HEK293T (cell line): ENCODE measurements at regions not wholly inside any gene's neighbourhood (a gene's known extent, or its start where the extent isn't known, plus 50 kb on each side); places are given as distances from the start of the nearest gene placed in this dataset.

Source experiments
- BHLHE40 ChIP-seq: fragments of 450-650 bp; IDR thresholded peaks from 2 replicates; pipeline ENCODE4 v1.6.1; 2016; ENCODE audit warnings: mild to moderate bottlenecking, moderate library complexity, borderline replicate concordance
- CTBP1 ChIP-seq: fragments of 450-650 bp; IDR thresholded peaks from 2 replicates; pipeline ENCODE4 v1.6.1; 2016; ENCODE audit warnings: borderline replicate concordance
- ELF4 ChIP-seq: fragments of 450-650 bp; IDR thresholded peaks from 2 replicates; pipeline ENCODE4 v1.6.1; 2017; ENCODE audit warnings: antibody characterized with exemption
- FOXK2 ChIP-seq: fragments of 450-650 bp; IDR thresholded peaks from 2 replicates; pipeline ENCODE4 v1.6.1; 2016; ENCODE audit warnings: mild to moderate bottlenecking
- FOXM1 ChIP-seq: fragments of 450-650 bp; IDR thresholded peaks from 2 replicates; pipeline ENCODE4 v1.6.1; 2017; ENCODE audit warnings: mild to moderate bottlenecking, borderline replicate concordance
- L3MBTL2 ChIP-seq: fragments of 450-650 bp; conservative IDR thresholded peaks from 2 replicates; pipeline ENCODE4 v1.6.1; 2016; ENCODE audit warnings: mild to moderate bottlenecking
- LEF1 ChIP-seq: fragments of 450-650 bp; IDR thresholded peaks from 2 replicates; pipeline ENCODE4 v1.6.1; 2017; ENCODE audit warnings: mild to moderate bottlenecking, borderline replicate concordance
- NFRKB ChIP-seq: fragments of 450-650 bp; IDR thresholded peaks from 2 replicates; pipeline ENCODE4 v1.6.1; 2016; ENCODE audit warnings: mild to moderate bottlenecking, moderate library complexity
- SP1 ChIP-seq: fragments of 450-650 bp; IDR thresholded peaks from 2 replicates; pipeline ENCODE4 v1.6.1; 2017
- SUZ12 ChIP-seq: fragments of 450-650 bp; IDR thresholded peaks from 2 replicates; pipeline ENCODE4 v1.6.1; 2016; ENCODE audit warnings: mild to moderate bottlenecking
- TARDBP ChIP-seq: fragments of 450-650 bp; IDR thresholded peaks from 2 replicates; pipeline ENCODE4 v1.6.1; 2016
- ZNF384 ChIP-seq: fragments of 450-650 bp; IDR thresholded peaks from 2 replicates; pipeline ENCODE4 v1.6.1; 2016
- TF ChIP-seq, protein P1 (sequence below): fragments of 450-650 bp; IDR thresholded peaks from 2 replicates; pipeline ENCODE4 v1.6.1; 2016

DNA sequence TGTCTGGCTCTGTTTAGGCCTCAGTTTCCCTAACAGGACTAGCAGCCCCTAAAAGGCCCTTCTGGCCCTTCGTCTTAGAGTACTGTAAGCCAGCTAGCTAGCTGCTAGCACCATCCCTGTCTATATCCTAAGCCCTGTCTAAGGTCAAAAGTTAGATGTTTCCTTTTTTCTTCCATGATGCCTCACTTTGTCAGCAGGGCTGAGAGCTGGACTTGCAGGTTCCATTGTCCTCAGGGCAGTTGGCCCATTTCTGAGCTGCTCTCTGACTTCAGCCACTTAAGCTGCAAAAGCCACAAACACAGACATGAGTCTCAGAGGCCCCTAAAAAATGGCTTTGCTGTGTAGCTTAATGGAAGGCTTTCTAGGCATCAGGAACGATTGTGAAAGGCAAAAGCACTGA, 187.7 kb downstream of the CBLN1 start:
- no peak for TF ChIP-seq FOXM1
- TF ChIP-seq FOXK2 = no peak
- no peak for TF ChIP-seq SUZ12
- TF ChIP-seq ELF4 = no peak
- no peak for TF ChIP-seq NFRKB
- TF ChIP-seq LEF1 = no peak
- TF ChIP-seq SP1 = no peak
- no peak for TF ChIP-seq ZNF384
- TF ChIP-seq, protein P1, sequence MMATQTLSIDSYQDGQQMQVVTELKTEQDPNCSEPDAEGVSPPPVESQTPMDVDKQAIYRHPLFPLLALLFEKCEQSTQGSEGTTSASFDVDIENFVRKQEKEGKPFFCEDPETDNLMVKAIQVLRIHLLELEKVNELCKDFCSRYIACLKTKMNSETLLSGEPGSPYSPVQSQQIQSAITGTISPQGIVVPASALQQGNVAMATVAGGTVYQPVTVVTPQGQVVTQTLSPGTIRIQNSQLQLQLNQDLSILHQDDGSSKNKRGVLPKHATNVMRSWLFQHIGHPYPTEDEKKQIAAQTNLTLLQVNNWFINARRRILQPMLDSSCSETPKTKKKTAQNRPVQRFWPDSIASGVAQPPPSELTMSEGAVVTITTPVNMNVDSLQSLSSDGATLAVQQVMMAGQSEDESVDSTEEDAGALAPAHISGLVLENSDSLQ = no peak
- no peak for TF ChIP-seq BHLHE40
- no peak for TF ChIP-seq CTBP1
- no peak for TF ChIP-seq TARDBP
- no peak for TF ChIP-seq L3MBTL2
